HUES64 (cell line): ENCODE measurements at regions not wholly inside any gene's neighbourhood (a gene's known extent, or its start where the extent isn't known, plus 50 kb on each side); places are given as distances from the start of the nearest gene placed in this dataset.

Experiments
- H3K27ac ChIP-seq: 2 replicates; pipeline ENCODE4 v1.7.0; 2013; ENCODE audit warnings: low read depth, low read length, inconsistent platforms
- H3K27me3 ChIP-seq: 2 replicates; pipeline ENCODE4 v1.6.1; 2013; ENCODE audit warnings: mild to moderate bottlenecking, low read length; ENCODE audit not compliant: insufficient read depth
- H3K36me3 ChIP-seq: 2 replicates; pipeline ENCODE4 v1.6.1; 2013; ENCODE audit warnings: mild to moderate bottlenecking, low read length; ENCODE audit not compliant: insufficient read depth
- H3K4me1 ChIP-seq: 2 replicates; pipeline ENCODE4 v1.6.1; 2013; ENCODE audit warnings: mild to moderate bottlenecking, low read length, moderate library complexity; ENCODE audit not compliant: insufficient read depth
- H3K4me3 ChIP-seq: 2 replicates; pipeline ENCODE4 v1.5.1; 2013; ENCODE audit warnings: mild to moderate bottlenecking, low read length, moderate library complexity
- H3K9ac ChIP-seq: 2 replicates; pipeline ENCODE4 v1.6.1; 2013; ENCODE audit warnings: mild to moderate bottlenecking, low read depth, low read length
- H3K9me3 ChIP-seq: 2 replicates; pipeline ENCODE4 v1.6.1; 2013; ENCODE audit warnings: low read depth, low read length; ENCODE audit not compliant: insufficient read depth
- WGBS: fragments of 150-250, 120-280 bp; methylation state at CpG from one replicate; pipeline ENCODE4 v1.1.7; 2013; ENCODE audit warnings: missing lambda C conversion rate; 5-methylcytosine and 5-hydroxymethylcytosine counted together

GRCh38 chr3:152100491-152101132 is 168.1 kb upstream of the MBNL1 start:
- no peak overlapping the region for H3K4me3 ChIP-seq
- no peaks in the 10 kb centered on the region for H3K27me3 ChIP-seq
- H3K9ac ChIP-seq = no peak overlapping the region
- H3K4me1 ChIP-seq = no peaks in the 10 kb centered on the region
- no peaks in the 10 kb centered on the region for H3K9me3 ChIP-seq
- H3K36me3 ChIP-seq = no peaks in the 10 kb centered on the region
- WGBS = 96% methylated on average over 3 of the region's 3 CpGs
- H3K27ac ChIP-seq = no peak overlapping the region

- Histone ChIP-seq H3K36me3 (no peaks in the 10 kb centered on the region), H3K27me3 (no peaks in the 10 kb centered on the region), H3K4me3 (no peak overlapping the region), H3K9ac (no peak overlapping the region), H3K27ac (no peak overlapping the region), H3K9me3 (no peaks in the 10 kb centered on the region), H3K4me1 (no peaks in the 10 kb centered on the region)
- WGBS = 87% methylated on average over 7 of the region's 7 CpGs
Observed at GRCh38 chr3:152102410-152102809, 166.3 kb upstream of the MBNL1 start.

GRCh38 chr3:152103257-152103656 is 165.5 kb upstream of the MBNL1 start:
- no peaks in the 10 kb centered on the region for H3K27me3 ChIP-seq
- H3K36me3 ChIP-seq = no peaks in the 10 kb centered on the region
- no peaks in the 10 kb centered on the region for H3K9me3 ChIP-seq
- no peak overlapping the region for H3K9ac ChIP-seq
- no peaks in the 10 kb centered on the region for H3K4me1 ChIP-seq
- 95% methylated on average over 1 of the region's 1 CpG for WGBS
- no peak overlapping the region for H3K27ac ChIP-seq
- H3K4me3 ChIP-seq = no peak overlapping the region

- no peaks in the 10 kb centered on the region for H3K27me3 ChIP-seq
- WGBS = 100% methylated on average over 3 of the region's 3 CpGs
- H3K9ac ChIP-seq = no peak overlapping the region
- no peaks in the 10 kb centered on the region for H3K36me3 ChIP-seq
- no peaks in the 10 kb centered on the region for H3K4me1 ChIP-seq
- no peak overlapping the region for H3K27ac ChIP-seq
- no peaks in the 10 kb centered on the region for H3K9me3 ChIP-seq
- no peak overlapping the region for H3K4me3 ChIP-seq
Observed at GRCh38 chr3:152104847-152105415, 163.8 kb upstream of the MBNL1 start.

GRCh38 chr3:152105446-152105845 is 163.3 kb upstream of the MBNL1 start:
- WGBS = 86% methylated on average over 5 of the region's 5 CpGs
- Histone ChIP-seq H3K4me1 (no peaks in the 10 kb centered on the region), H3K9me3 (no peaks in the 10 kb centered on the region), H3K27ac (no peak overlapping the region), H3K27me3 (no peaks in the 10 kb centered on the region), H3K4me3 (no peak overlapping the region), H3K9ac (no peak overlapping the region), H3K36me3 (no peaks in the 10 kb centered on the region)

- no peak overlapping the region for H3K4me3 ChIP-seq
- no peaks in the 10 kb centered on the region for H3K27me3 ChIP-seq
- no peaks in the 10 kb centered on the region for H3K9me3 ChIP-seq
- H3K4me1 ChIP-seq = no peaks in the 10 kb centered on the region
- no peaks in the 10 kb centered on the region for H3K36me3 ChIP-seq
- no peak overlapping the region for H3K27ac ChIP-seq
- H3K9ac ChIP-seq = no peak overlapping the region
Observed at GRCh38 chr3:152109038-152109437, 159.7 kb upstream of the MBNL1 start.

GRCh38 chr3:152113413-152113812 is 155.3 kb upstream of the MBNL1 start:
- Histone ChIP-seq H3K27me3 (no peaks in the 10 kb centered on the region), H3K4me1 (no peaks in the 10 kb centered on the region), H3K27ac (no peak overlapping the region), H3K4me3 (no peak overlapping the region), H3K9ac (no peak overlapping the region), H3K9me3 (no peaks in the 10 kb centered on the region), H3K36me3 (no peaks in the 10 kb centered on the region)
- 86% methylated on average over 1 of the region's 1 CpG for WGBS

- Histone ChIP-seq H3K27me3 (no peaks in the 10 kb centered on the region), H3K9me3 (no peaks in the 10 kb centered on the region), H3K27ac (no peak overlapping the region), H3K36me3 (no peaks in the 10 kb centered on the region), H3K9ac (no peak overlapping the region), H3K4me1 (no peaks in the 10 kb centered on the region), H3K4me3 (no peak overlapping the region)
- WGBS = no CpG with 5 or more reads among the region's 2 CpGs
Observed at GRCh38 chr3:152113992-152114651, 154.6 kb upstream of the MBNL1 start.

- no peak overlapping the region for H3K4me3 ChIP-seq
- WGBS = no CpG with 5 or more reads among the region's 2 CpGs
- H3K27ac ChIP-seq = no peak overlapping the region
- no peak overlapping the region for H3K9ac ChIP-seq
- no peaks in the 10 kb centered on the region for H3K36me3 ChIP-seq
- no peaks in the 10 kb centered on the region for H3K4me1 ChIP-seq
- no peaks in the 10 kb centered on the region for H3K9me3 ChIP-seq
- H3K27me3 ChIP-seq = no peaks in the 10 kb centered on the region
Observed at GRCh38 chr3:152120601-152121269, 148.0 kb upstream of the MBNL1 start.

GRCh38 chr3:152121270-152121636 is 147.5 kb upstream of the MBNL1 start:
- no peaks in the 10 kb centered on the region for H3K4me1 ChIP-seq
- H3K4me3 ChIP-seq = no peak overlapping the region
- H3K27me3 ChIP-seq = no peaks in the 10 kb centered on the region
- no peaks in the 10 kb centered on the region for H3K9me3 ChIP-seq
- no CpG with 5 or more reads among the region's 1 CpG for WGBS
- no peak overlapping the region for H3K9ac ChIP-seq
- no peaks in the 10 kb centered on the region for H3K36me3 ChIP-seq
- H3K27ac ChIP-seq = no peak overlapping the region

- H3K9ac ChIP-seq = no peak overlapping the region
- H3K4me1 ChIP-seq = no peaks in the 10 kb centered on the region
- H3K27ac ChIP-seq = no peak overlapping the region
- H3K36me3 ChIP-seq = no peaks in the 10 kb centered on the region
- no peaks in the 10 kb centered on the region for H3K27me3 ChIP-seq
- no peaks in the 10 kb centered on the region for H3K9me3 ChIP-seq
- 79% methylated on average over 5 of the region's 5 CpGs for WGBS
- H3K4me3 ChIP-seq = no peak overlapping the region
Observed at GRCh38 chr3:152122851-152123250, 145.9 kb upstream of the MBNL1 start.
